IMR-90 (cell line): ENCODE measurements at regions not wholly inside any gene's neighbourhood (a gene's known extent, or its start where the extent isn't known, plus 50 kb on each side); places are given as distances from the start of the nearest gene placed in this dataset.

ENCODE experiments used
- ATAC-seq: fragments of 200-7000 bp; cut with Tn5 transposase; 2 replicates; pipeline ENCODE4 v1.9.1; 2020; ENCODE audit warnings: low read depth, mild to moderate bottlenecking, moderate library complexity
- BruUV-seq: library from RNA; stranded (reverse); fragments of 400-500 nt; replicated peaks from 2 replicates; lab custom pipeline; 2021; lab: Mats Ljungman, UMichigan
- CTCF ChIA-PET: fragments of 300-600 bp; formaldehyde crosslinking; extraction: SDS; loops from one replicate; lab custom pipeline; 2021; ENCODE audit warnings: antibody characterized with exemption; lab: Yijun Ruan, JAX
- POLR2A ChIA-PET: fragments of 300-600 bp; sonication (Branson Sonifier 250); formaldehyde crosslinking; loops from one replicate; lab custom pipeline; 2022; ENCODE audit warnings: antibody characterized with exemption; ENCODE audit not compliant: unreplicated experiment; lab: Charles Lee
- DNase-seq: peaks from one replicate; pipeline ENCODE4 v3.0.0; 2013
- H2AFZ ChIP-seq: replicated peaks from 2 replicates; pipeline ENCODE3; 2013; ENCODE audit warnings: low read length, mild to moderate bottlenecking; ENCODE audit not compliant: poor library complexity
- H2AK5ac ChIP-seq: 2 replicates; pipeline ENCODE4 v1.6.1; 2013; ENCODE audit warnings: low read depth, low read length, inconsistent platforms
- H2AK9ac ChIP-seq: replicated peaks from 2 replicates; pipeline ENCODE3; 2013; ENCODE audit warnings: mild to moderate bottlenecking, low read depth, low read length, moderate library complexity; ENCODE audit not compliant: poor library complexity
- H2BK120ac ChIP-seq: 2 replicates; pipeline ENCODE4 v1.6.1; 2013; ENCODE audit warnings: low read depth, low read length, inconsistent platforms
- H2BK15ac ChIP-seq: 3 replicates; pipeline ENCODE4 v1.6.1; 2013; ENCODE audit warnings: low read depth, low read length, inconsistent platforms
- H2BK20ac ChIP-seq: 2 replicates; pipeline ENCODE4 v1.6.1; 2013; ENCODE audit warnings: low read depth, mild to moderate bottlenecking, inconsistent platforms, low read length, moderate library complexity
- H2BK5ac ChIP-seq: 2 replicates; pipeline ENCODE4 v1.6.1; 2013; ENCODE audit warnings: mild to moderate bottlenecking, low read depth, low read length, inconsistent platforms; ENCODE audit not compliant: poor library complexity, severe bottlenecking
- H3K14ac ChIP-seq: replicated peaks from 2 replicates; pipeline ENCODE4 v1.6.1; 2013; ENCODE audit warnings: low read depth, low read length, inconsistent platforms
- H3K18ac ChIP-seq: 2 replicates; pipeline ENCODE4 v1.6.1; 2013; ENCODE audit warnings: low read depth, low read length, control low read depth
- H3K23ac ChIP-seq: 2 replicates; pipeline ENCODE4 v1.6.1; 2013; ENCODE audit warnings: low read depth, low read length, inconsistent platforms
- H3K27ac ChIP-seq: 2 replicates; pipeline ENCODE4 v1.5.1; 2013; ENCODE audit warnings: mild to moderate bottlenecking, control low read depth, low read length; ENCODE audit not compliant: insufficient read depth
- H3K27me3 ChIP-seq: 2 replicates; pipeline ENCODE4 v1.6.1; 2013; ENCODE audit warnings: low read length; ENCODE audit not compliant: control insufficient read depth, insufficient read depth
- H3K36me3 ChIP-seq: 2 replicates; pipeline ENCODE4 v1.6.1; 2013; ENCODE audit warnings: low read length, mixed read lengths; ENCODE audit not compliant: control insufficient read depth, insufficient read depth
- H3K4ac ChIP-seq: 2 replicates; pipeline ENCODE4 v1.6.1; 2013; ENCODE audit warnings: low read depth, low read length, inconsistent platforms
- H3K4me1 ChIP-seq: 2 replicates; pipeline ENCODE4 v1.6.1; 2013; ENCODE audit warnings: low read length, mixed read lengths; ENCODE audit not compliant: control insufficient read depth, insufficient read depth
- H3K4me2 ChIP-seq: 2 replicates; pipeline ENCODE4 v1.6.1; 2013; ENCODE audit warnings: low read depth, mild to moderate bottlenecking, control low read depth, low read length, moderate library complexity
- H3K4me3 ChIP-seq: 2 replicates; pipeline ENCODE4 v1.5.1; 2013; ENCODE audit warnings: low read depth, mild to moderate bottlenecking, control low read depth, low read length, moderate library complexity; ENCODE audit not compliant: insufficient read depth
- H3K56ac ChIP-seq: 2 replicates; pipeline ENCODE4 v1.6.1; 2013; ENCODE audit warnings: low read length, inconsistent platforms; ENCODE audit not compliant: insufficient read depth; ENCODE audit errors: extremely low read depth
- H3K79me1 ChIP-seq, 2 experiments: 2 replicates each; pipeline ENCODE4 v1.6.1; 2013; ENCODE audit warnings: low read length in 2 of 2, inconsistent platforms in 1 of 2, low read depth in 1 of 2
- H3K9ac ChIP-seq: 2 replicates; pipeline ENCODE4 v1.6.1; 2013; ENCODE audit warnings: low read depth, low read length, control low read depth
- H3K9me1 ChIP-seq: 2 replicates; pipeline ENCODE4 v1.6.1; 2013; ENCODE audit warnings: low read length, inconsistent platforms; ENCODE audit not compliant: insufficient read depth
- H3K9me3 ChIP-seq: 2 replicates; pipeline ENCODE4 v1.6.1; 2013; ENCODE audit warnings: low read length; ENCODE audit not compliant: control insufficient read depth, insufficient read depth
- H4K20me1 ChIP-seq: 2 replicates; pipeline ENCODE4 v1.6.1; 2013; ENCODE audit warnings: low read length, inconsistent platforms; ENCODE audit not compliant: insufficient read depth
- H4K5ac ChIP-seq: 2 replicates; pipeline ENCODE4 v1.6.1; 2013; ENCODE audit warnings: mild to moderate bottlenecking, low read depth, low read length, control low read depth
- H4K8ac ChIP-seq, 2 experiments: 2 replicates each; pipeline ENCODE4 v1.6.1; 2013; ENCODE audit warnings: low read depth in 2 of 2, low read length in 2 of 2, control low read depth in 1 of 2, inconsistent platforms in 1 of 2
- H4K91ac ChIP-seq: 2 replicates; pipeline ENCODE4 v1.6.1; 2013; ENCODE audit warnings: low read depth, low read length, inconsistent platforms; ENCODE audit not compliant: insufficient read depth
- BHLHE40 ChIP-seq: fragments of 150-350 bp; IDR thresholded peaks from 2 replicates; pipeline ENCODE4 v1.6.1; 2016; ENCODE audit warnings: mild to moderate bottlenecking, low read depth, low read length
- CEBPB ChIP-seq: IDR thresholded peaks from 2 replicates; pipeline ENCODE4 v1.6.1; 2012; ENCODE audit warnings: low read depth, low read length, improper control_type of control experiment
- CHD1 ChIP-seq: IDR thresholded peaks from 2 replicates; pipeline ENCODE4 v1.6.1; 2012; ENCODE audit warnings: low read depth, low read length, improper control_type of control experiment
- CTCF ChIP-seq: conservative IDR thresholded peaks from 2 replicates; pipeline ENCODE4 v1.5.1; 2012; ENCODE audit warnings: mild to moderate bottlenecking, low read depth, low read length, improper control_type of control experiment
- ELK1 ChIP-seq: fragments of 150-350 bp; IDR thresholded peaks from 2 replicates; pipeline ENCODE4 v1.6.1; 2016; ENCODE audit warnings: low read depth, mild to moderate bottlenecking, low read length, moderate library complexity, borderline replicate concordance
- FOS ChIP-seq: fragments of 150-350 bp; IDR thresholded peaks from 2 replicates; pipeline ENCODE4 v1.6.1; 2016; ENCODE audit warnings: low read depth, low read length
- MAFK ChIP-seq: IDR thresholded peaks from 2 replicates; pipeline ENCODE4 v1.6.1; 2012; ENCODE audit warnings: low read depth, low read length, improper control_type of control experiment
- MAZ ChIP-seq: IDR thresholded peaks from 2 replicates; pipeline ENCODE4 v1.6.1; 2012; ENCODE audit warnings: low read depth, mild to moderate bottlenecking, low read length, improper control_type of control experiment, moderate library complexity, borderline replicate concordance
- MXI1 ChIP-seq: IDR thresholded peaks from 2 replicates; pipeline ENCODE4 v1.6.1; 2012; ENCODE audit warnings: low read depth, mild to moderate bottlenecking, low read length, moderate library complexity, borderline replicate concordance
- NFE2L2 ChIP-seq: fragments of 150-350 bp; IDR thresholded peaks from 2 replicates; pipeline ENCODE4 v1.6.1; 2016; ENCODE audit warnings: low read depth, mild to moderate bottlenecking, low read length
- POLR2A ChIP-seq: IDR thresholded peaks from 2 replicates; pipeline ENCODE4 v1.6.1; 2012; ENCODE audit warnings: mild to moderate bottlenecking, low read depth, low read length
- RAD21 ChIP-seq: IDR thresholded peaks from 2 replicates; pipeline ENCODE4 v1.6.1; 2012; ENCODE audit warnings: low read length, improper control_type of control experiment
- RCOR1 ChIP-seq: IDR thresholded peaks from 2 replicates; pipeline ENCODE4 v1.6.1; 2012; ENCODE audit warnings: mild to moderate bottlenecking, low read length, improper control_type of control experiment; ENCODE audit not compliant: insufficient replicate concordance
- RFX5 ChIP-seq: IDR thresholded peaks from 2 replicates; pipeline ENCODE4 v1.8.0; 2012; ENCODE audit warnings: low read depth, mild to moderate bottlenecking, low read length, moderate library complexity
- SMC3 ChIP-seq: fragments of 150-350 bp; IDR thresholded peaks from 2 replicates; pipeline ENCODE4 v1.6.1; 2016; ENCODE audit warnings: low read depth, mild to moderate bottlenecking, antibody characterized with exemption, low read length, moderate library complexity
- USF2 ChIP-seq: fragments of 150-350 bp; IDR thresholded peaks from 2 replicates; pipeline ENCODE4 v1.6.1; 2017; ENCODE audit warnings: mild to moderate bottlenecking, antibody characterized with exemption, low read length, low read depth
- WGBS, 2 experiments: methylation state at CpG; one replicate each; pipeline versions ENCODE4 v1.1.5 to v1.1.7; 2013; ENCODE audit warnings: missing lambda C conversion rate in 2 of 2; ENCODE audit not compliant: insufficient read length in 1 of 2; ENCODE audit errors: extremely low coverage in 2 of 2; 5-methylcytosine and 5-hydroxymethylcytosine counted together
- dilution Hi-C: fragments of 300-500 bp; cut with HindIII; formaldehyde crosslinking; loops from one replicate; pipeline ENCODE4 v1.14.3; 2018; ENCODE audit warnings: low sequenced_read_pairs; ENCODE audit not compliant: unreplicated experiment
- in situ Hi-C: fragments of 300-500 bp; cut with MboI; formaldehyde crosslinking; loops from 3 replicates; pipeline ENCODE4 v1.14.3; 2019; ENCODE audit warnings: low sequenced_read_pairs, inconsistent platforms, mixed read lengths
- intact Hi-C: fragments of 100-400 bp; cut with micrococcal nuclease; formaldehyde crosslinking; loops from 2 replicates; pipeline ENCODE4 v1.10.0; 2022

- no peaks in the 10 kb centered on the region for H3K4me1 ChIP-seq
- H2AK5ac ChIP-seq = no peak overlapping the region
- H3K27me3 ChIP-seq = no peaks in the 10 kb centered on the region
- ATAC-seq (no peak), DNase-seq (no peak)
- no peak for TF ChIP-seq NFE2L2
- TF ChIP-seq RCOR1 = no peak
- TF ChIP-seq RAD21 = no peak
- TF ChIP-seq CTCF = no peak
- TF ChIP-seq SMC3 = no peak
- no peak for TF ChIP-seq CEBPB
- TF ChIP-seq USF2 = no peak
- TF ChIP-seq POLR2A = no peak
- TF ChIP-seq CHD1 = no peak
- no peak for TF ChIP-seq ELK1
- TF ChIP-seq MAFK = no peak
- no peak for TF ChIP-seq MXI1
- no peak for TF ChIP-seq FOS
- no peak for TF ChIP-seq MAZ
- TF ChIP-seq BHLHE40 = no peak
- TF ChIP-seq RFX5 = no peak
- no peak overlapping the region for H4K8ac ChIP-seq
- in situ Hi-C loops (loop anchor here (10.0 kb wide), 2 partner anchors 837 to 1047 kb away; partner anchors contain the start of gene NPY1R), intact Hi-C loops (loop anchor here (5.0 to 10.0 kb wide), 3 partner anchors 539 to 984 kb away; no protein-coding TSS in a partner anchor), dilution Hi-C loops (no loop called here)
- no peaks in the 10 kb centered on the region for H3K36me3 ChIP-seq
- no peak overlapping the region for H2AK9ac ChIP-seq
- no peak overlapping the region for H4K91ac ChIP-seq
- no peak overlapping the region for H3K9ac ChIP-seq
- H4K20me1 ChIP-seq = no peaks in the 10 kb centered on the region
- H3K4me2 ChIP-seq = no peak overlapping the region
- no peak overlapping the region for H2BK5ac ChIP-seq
- H3K18ac ChIP-seq = no peak overlapping the region
- no peak overlapping the region for H4K5ac ChIP-seq
- no TSS peak for BruUV-seq
- H3K79me1 ChIP-seq = no peaks in the 10 kb centered on the region
- CTCF ChIA-PET = interaction anchor here (0.7 to 1.2 kb wide), 5 partner anchors 14 to 1593 kb away, joined by 3 to 4 read pairs (median 3); partner anchors contain the start of gene NPY1R
- H2BK20ac ChIP-seq = no peak overlapping the region
- no peak overlapping the region for H3K27ac ChIP-seq
- 38% methylated on average over 1 of the region's 2 CpGs; no CpG with 5 or more reads in 1 of the 2 experiments for WGBS, 2 experiments
- no peaks in the 10 kb centered on the region for H3K9me1 ChIP-seq
- H3K4ac ChIP-seq = no peak overlapping the region
- H3K56ac ChIP-seq = no peak overlapping the region
- no peaks in the 10 kb centered on the region for H3K9me3 ChIP-seq
- H2BK15ac ChIP-seq = no peak overlapping the region
- POLR2A ChIA-PET = interaction anchor here (0.7 kb wide), 1 partner anchor 996 kb away, joined by 3 read pairs; the partner anchor contains the start of gene TMA16
- H3K4me3 ChIP-seq = no peak overlapping the region
- H3K23ac ChIP-seq = no peak overlapping the region
- H2AFZ ChIP-seq = no peak overlapping the region
- H3K14ac ChIP-seq = no peak overlapping the region
- no peak overlapping the region for H2BK120ac ChIP-seq
Observed at GRCh38 chr4:162498168-162498567, 334.4 kb upstream of the FSTL5 start.
